IMR-90 (cell line): ENCODE measurements at regions not wholly inside any gene's neighbourhood (a gene's known extent, or its start where the extent isn't known, plus 50 kb on each side); places are given as distances from the start of the nearest gene placed in this dataset.

Experiments used
- ATAC-seq: fragments of 200-7000 bp; cut with Tn5 transposase; 2 replicates; pipeline ENCODE4 v1.9.1; 2020; ENCODE audit warnings: low read depth, mild to moderate bottlenecking, moderate library complexity
- BruUV-seq: library from RNA; stranded (reverse); fragments of 400-500 nt; replicated peaks from 2 replicates; lab custom pipeline; 2021; lab: Mats Ljungman, UMichigan
- CTCF ChIA-PET: fragments of 300-600 bp; formaldehyde crosslinking; extraction: SDS; loops from one replicate; lab custom pipeline; 2021; ENCODE audit warnings: antibody characterized with exemption; lab: Yijun Ruan, JAX
- POLR2A ChIA-PET: fragments of 300-600 bp; sonication (Branson Sonifier 250); formaldehyde crosslinking; loops from one replicate; lab custom pipeline; 2022; ENCODE audit warnings: antibody characterized with exemption; ENCODE audit not compliant: unreplicated experiment; lab: Charles Lee
- DNase-seq: peaks from one replicate; pipeline ENCODE4 v3.0.0; 2013
- H2AFZ ChIP-seq: replicated peaks from 2 replicates; pipeline ENCODE3; 2013; ENCODE audit warnings: low read length, mild to moderate bottlenecking; ENCODE audit not compliant: poor library complexity
- H2AK5ac ChIP-seq: 2 replicates; pipeline ENCODE4 v1.6.1; 2013; ENCODE audit warnings: low read depth, low read length, inconsistent platforms
- H2AK9ac ChIP-seq: replicated peaks from 2 replicates; pipeline ENCODE3; 2013; ENCODE audit warnings: mild to moderate bottlenecking, low read depth, low read length, moderate library complexity; ENCODE audit not compliant: poor library complexity
- H2BK120ac ChIP-seq: 2 replicates; pipeline ENCODE4 v1.6.1; 2013; ENCODE audit warnings: low read depth, low read length, inconsistent platforms
- H2BK15ac ChIP-seq: 3 replicates; pipeline ENCODE4 v1.6.1; 2013; ENCODE audit warnings: low read depth, low read length, inconsistent platforms
- H2BK20ac ChIP-seq: 2 replicates; pipeline ENCODE4 v1.6.1; 2013; ENCODE audit warnings: low read depth, mild to moderate bottlenecking, inconsistent platforms, low read length, moderate library complexity
- H2BK5ac ChIP-seq: 2 replicates; pipeline ENCODE4 v1.6.1; 2013; ENCODE audit warnings: mild to moderate bottlenecking, low read depth, low read length, inconsistent platforms; ENCODE audit not compliant: poor library complexity, severe bottlenecking
- H3K14ac ChIP-seq: replicated peaks from 2 replicates; pipeline ENCODE4 v1.6.1; 2013; ENCODE audit warnings: low read depth, low read length, inconsistent platforms
- H3K18ac ChIP-seq: 2 replicates; pipeline ENCODE4 v1.6.1; 2013; ENCODE audit warnings: low read depth, low read length, control low read depth
- H3K23ac ChIP-seq: 2 replicates; pipeline ENCODE4 v1.6.1; 2013; ENCODE audit warnings: low read depth, low read length, inconsistent platforms
- H3K27ac ChIP-seq: 2 replicates; pipeline ENCODE4 v1.5.1; 2013; ENCODE audit warnings: mild to moderate bottlenecking, control low read depth, low read length; ENCODE audit not compliant: insufficient read depth
- H3K27me3 ChIP-seq: 2 replicates; pipeline ENCODE4 v1.6.1; 2013; ENCODE audit warnings: low read length; ENCODE audit not compliant: control insufficient read depth, insufficient read depth
- H3K36me3 ChIP-seq: 2 replicates; pipeline ENCODE4 v1.6.1; 2013; ENCODE audit warnings: low read length, mixed read lengths; ENCODE audit not compliant: control insufficient read depth, insufficient read depth
- H3K4ac ChIP-seq: 2 replicates; pipeline ENCODE4 v1.6.1; 2013; ENCODE audit warnings: low read depth, low read length, inconsistent platforms
- H3K4me1 ChIP-seq: 2 replicates; pipeline ENCODE4 v1.6.1; 2013; ENCODE audit warnings: low read length, mixed read lengths; ENCODE audit not compliant: control insufficient read depth, insufficient read depth
- H3K4me2 ChIP-seq: 2 replicates; pipeline ENCODE4 v1.6.1; 2013; ENCODE audit warnings: low read depth, mild to moderate bottlenecking, control low read depth, low read length, moderate library complexity
- H3K4me3 ChIP-seq: 2 replicates; pipeline ENCODE4 v1.5.1; 2013; ENCODE audit warnings: low read depth, mild to moderate bottlenecking, control low read depth, low read length, moderate library complexity; ENCODE audit not compliant: insufficient read depth
- H3K56ac ChIP-seq: 2 replicates; pipeline ENCODE4 v1.6.1; 2013; ENCODE audit warnings: low read length, inconsistent platforms; ENCODE audit not compliant: insufficient read depth; ENCODE audit errors: extremely low read depth
- H3K79me1 ChIP-seq, 2 experiments: 2 replicates each; pipeline ENCODE4 v1.6.1; 2013; ENCODE audit warnings: low read length in 2 of 2, inconsistent platforms in 1 of 2, low read depth in 1 of 2
- H3K9ac ChIP-seq: 2 replicates; pipeline ENCODE4 v1.6.1; 2013; ENCODE audit warnings: low read depth, low read length, control low read depth
- H3K9me1 ChIP-seq: 2 replicates; pipeline ENCODE4 v1.6.1; 2013; ENCODE audit warnings: low read length, inconsistent platforms; ENCODE audit not compliant: insufficient read depth
- H3K9me3 ChIP-seq: 2 replicates; pipeline ENCODE4 v1.6.1; 2013; ENCODE audit warnings: low read length; ENCODE audit not compliant: control insufficient read depth, insufficient read depth
- H4K20me1 ChIP-seq: 2 replicates; pipeline ENCODE4 v1.6.1; 2013; ENCODE audit warnings: low read length, inconsistent platforms; ENCODE audit not compliant: insufficient read depth
- H4K5ac ChIP-seq: 2 replicates; pipeline ENCODE4 v1.6.1; 2013; ENCODE audit warnings: mild to moderate bottlenecking, low read depth, low read length, control low read depth
- H4K8ac ChIP-seq, 2 experiments: 2 replicates each; pipeline ENCODE4 v1.6.1; 2013; ENCODE audit warnings: low read depth in 2 of 2, low read length in 2 of 2, control low read depth in 1 of 2, inconsistent platforms in 1 of 2
- H4K91ac ChIP-seq: 2 replicates; pipeline ENCODE4 v1.6.1; 2013; ENCODE audit warnings: low read depth, low read length, inconsistent platforms; ENCODE audit not compliant: insufficient read depth
- BHLHE40 ChIP-seq: fragments of 150-350 bp; IDR thresholded peaks from 2 replicates; pipeline ENCODE4 v1.6.1; 2016; ENCODE audit warnings: mild to moderate bottlenecking, low read depth, low read length
- CEBPB ChIP-seq: IDR thresholded peaks from 2 replicates; pipeline ENCODE4 v1.6.1; 2012; ENCODE audit warnings: low read depth, low read length, improper control_type of control experiment
- CHD1 ChIP-seq: IDR thresholded peaks from 2 replicates; pipeline ENCODE4 v1.6.1; 2012; ENCODE audit warnings: low read depth, low read length, improper control_type of control experiment
- CTCF ChIP-seq: conservative IDR thresholded peaks from 2 replicates; pipeline ENCODE4 v1.5.1; 2012; ENCODE audit warnings: mild to moderate bottlenecking, low read depth, low read length, improper control_type of control experiment
- FOS ChIP-seq: fragments of 150-350 bp; IDR thresholded peaks from 2 replicates; pipeline ENCODE4 v1.6.1; 2016; ENCODE audit warnings: low read depth, low read length
- MAFK ChIP-seq: IDR thresholded peaks from 2 replicates; pipeline ENCODE4 v1.6.1; 2012; ENCODE audit warnings: low read depth, low read length, improper control_type of control experiment
- MAZ ChIP-seq: IDR thresholded peaks from 2 replicates; pipeline ENCODE4 v1.6.1; 2012; ENCODE audit warnings: low read depth, mild to moderate bottlenecking, low read length, improper control_type of control experiment, moderate library complexity, borderline replicate concordance
- MXI1 ChIP-seq: IDR thresholded peaks from 2 replicates; pipeline ENCODE4 v1.6.1; 2012; ENCODE audit warnings: low read depth, mild to moderate bottlenecking, low read length, moderate library complexity, borderline replicate concordance
- NFE2L2 ChIP-seq: fragments of 150-350 bp; IDR thresholded peaks from 2 replicates; pipeline ENCODE4 v1.6.1; 2016; ENCODE audit warnings: low read depth, mild to moderate bottlenecking, low read length
- POLR2A ChIP-seq: IDR thresholded peaks from 2 replicates; pipeline ENCODE4 v1.6.1; 2012; ENCODE audit warnings: mild to moderate bottlenecking, low read depth, low read length
- RAD21 ChIP-seq: IDR thresholded peaks from 2 replicates; pipeline ENCODE4 v1.6.1; 2012; ENCODE audit warnings: low read length, improper control_type of control experiment
- RCOR1 ChIP-seq: IDR thresholded peaks from 2 replicates; pipeline ENCODE4 v1.6.1; 2012; ENCODE audit warnings: mild to moderate bottlenecking, low read length, improper control_type of control experiment; ENCODE audit not compliant: insufficient replicate concordance
- RFX5 ChIP-seq: IDR thresholded peaks from 2 replicates; pipeline ENCODE4 v1.8.0; 2012; ENCODE audit warnings: low read depth, mild to moderate bottlenecking, low read length, moderate library complexity
- SMC3 ChIP-seq: fragments of 150-350 bp; IDR thresholded peaks from 2 replicates; pipeline ENCODE4 v1.6.1; 2016; ENCODE audit warnings: low read depth, mild to moderate bottlenecking, antibody characterized with exemption, low read length, moderate library complexity
- WGBS, 2 experiments: methylation state at CpG; one replicate each; pipeline versions ENCODE4 v1.1.5 to v1.1.7; 2013; ENCODE audit warnings: missing lambda C conversion rate in 2 of 2; ENCODE audit not compliant: insufficient read length in 1 of 2; ENCODE audit errors: extremely low coverage in 2 of 2; 5-methylcytosine and 5-hydroxymethylcytosine counted together
- dilution Hi-C: fragments of 300-500 bp; cut with HindIII; formaldehyde crosslinking; loops from one replicate; pipeline ENCODE4 v1.14.3; 2018; ENCODE audit warnings: low sequenced_read_pairs; ENCODE audit not compliant: unreplicated experiment
- in situ Hi-C: fragments of 300-500 bp; cut with MboI; formaldehyde crosslinking; loops from 3 replicates; pipeline ENCODE4 v1.14.3; 2019; ENCODE audit warnings: low sequenced_read_pairs, inconsistent platforms, mixed read lengths
- intact Hi-C: fragments of 100-400 bp; cut with micrococcal nuclease; formaldehyde crosslinking; loops from 2 replicates; pipeline ENCODE4 v1.10.0; 2022
- TF ChIP-seq, protein P1 (sequence below): fragments of 150-350 bp; IDR thresholded peaks from 2 replicates; pipeline ENCODE4 v1.6.1; 2016; ENCODE audit warnings: low read depth, mild to moderate bottlenecking, low read length, moderate library complexity, borderline replicate concordance
- TF ChIP-seq, protein P2 (sequence below): fragments of 150-350 bp; IDR thresholded peaks from 2 replicates; pipeline ENCODE4 v1.6.1; 2017; ENCODE audit warnings: mild to moderate bottlenecking, antibody characterized with exemption, low read length, low read depth

DNA sequence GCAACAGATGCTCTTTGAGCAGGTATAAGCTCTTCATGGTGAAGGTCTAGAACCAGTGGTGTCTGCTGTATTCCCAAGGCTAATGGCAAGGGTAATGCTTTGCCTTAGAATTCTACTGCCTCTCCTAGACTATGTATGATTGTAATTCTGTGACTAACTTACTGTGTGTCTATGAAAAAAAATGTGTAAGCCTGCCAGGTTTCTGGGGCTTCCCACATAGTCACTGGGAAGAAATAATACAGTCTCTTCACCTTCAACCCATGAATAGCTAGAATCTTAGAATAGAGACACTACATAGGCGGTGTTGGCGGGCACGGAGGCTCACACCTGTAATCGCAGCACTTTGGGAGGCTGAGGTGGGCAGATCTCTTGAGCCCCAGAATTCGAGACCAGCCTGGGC lies 84.1 kb downstream of the C11orf91 start:
- Histone ChIP-seq H2BK15ac (no peak overlapping the region), H2AK9ac (no peak overlapping the region), H3K9ac (no peak overlapping the region), H3K79me1 (no peaks in the 10 kb centered on the region; a peak in 1 of 4 replicates), H3K36me3 (no peaks in the 10 kb centered on the region), H4K5ac (no peak overlapping the region), H3K14ac (no peak overlapping the region), H2AFZ (no peak overlapping the region), H3K4me1 (peaks cover 2% of the 10 kb centered on the region), H3K4me2 (no peak overlapping the region), H3K9me1 (peaks cover 3% of the 10 kb centered on the region), H3K27ac (no peak overlapping the region), H4K91ac (no peak overlapping the region), H3K18ac (no peak overlapping the region), H3K4ac (no peak overlapping the region), H3K27me3 (no peaks in the 10 kb centered on the region), H2AK5ac (no peak overlapping the region), H3K56ac (no peak overlapping the region), H3K23ac (no peak overlapping the region), H2BK20ac (no peak overlapping the region), H3K4me3 (no peak overlapping the region), H4K8ac (no peak overlapping the region), H2BK5ac (no peak overlapping the region), H3K9me3 (no peaks in the 10 kb centered on the region), H4K20me1 (no peaks in the 10 kb centered on the region), H2BK120ac (no peak overlapping the region)
- dilution Hi-C loops: no loop called here
- ChIA-PET CTCF (no interaction called here), POLR2A (no interaction called here)
- in situ Hi-C loops: no loop called here
- TF ChIP-seq RFX5: no peak
- no peak for TF ChIP-seq BHLHE40
- TF ChIP-seq POLR2A: no peak
- TF ChIP-seq CEBPB: no peak
- no peak for TF ChIP-seq RAD21
- TF ChIP-seq, protein P1, sequence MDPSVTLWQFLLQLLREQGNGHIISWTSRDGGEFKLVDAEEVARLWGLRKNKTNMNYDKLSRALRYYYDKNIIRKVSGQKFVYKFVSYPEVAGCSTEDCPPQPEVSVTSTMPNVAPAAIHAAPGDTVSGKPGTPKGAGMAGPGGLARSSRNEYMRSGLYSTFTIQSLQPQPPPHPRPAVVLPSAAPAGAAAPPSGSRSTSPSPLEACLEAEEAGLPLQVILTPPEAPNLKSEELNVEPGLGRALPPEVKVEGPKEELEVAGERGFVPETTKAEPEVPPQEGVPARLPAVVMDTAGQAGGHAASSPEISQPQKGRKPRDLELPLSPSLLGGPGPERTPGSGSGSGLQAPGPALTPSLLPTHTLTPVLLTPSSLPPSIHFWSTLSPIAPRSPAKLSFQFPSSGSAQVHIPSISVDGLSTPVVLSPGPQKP: no peak
- no peak for TF ChIP-seq RCOR1
- TF ChIP-seq, protein P2, sequence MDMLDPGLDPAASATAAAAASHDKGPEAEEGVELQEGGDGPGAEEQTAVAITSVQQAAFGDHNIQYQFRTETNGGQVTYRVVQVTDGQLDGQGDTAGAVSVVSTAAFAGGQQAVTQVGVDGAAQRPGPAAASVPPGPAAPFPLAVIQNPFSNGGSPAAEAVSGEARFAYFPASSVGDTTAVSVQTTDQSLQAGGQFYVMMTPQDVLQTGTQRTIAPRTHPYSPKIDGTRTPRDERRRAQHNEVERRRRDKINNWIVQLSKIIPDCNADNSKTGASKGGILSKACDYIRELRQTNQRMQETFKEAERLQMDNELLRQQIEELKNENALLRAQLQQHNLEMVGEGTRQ: no peak
- no peak for TF ChIP-seq CTCF
- no peak for TF ChIP-seq FOS
- no peak for TF ChIP-seq CHD1
- no peak for TF ChIP-seq MAZ
- TF ChIP-seq MAFK: no peak
- no peak for TF ChIP-seq SMC3
- no peak for TF ChIP-seq NFE2L2
- no peak for TF ChIP-seq MXI1
- DNase-seq (peak; percentile 69), ATAC-seq (no peak)
- WGBS, 2 experiments: no CpG with 5 or more reads among the region's 5 CpGs
- intact Hi-C loops: no loop called here
- BruUV-seq: no TSS peak
